ENCODE measurements at regions not wholly inside any gene's neighbourhood (a gene's known extent, or its start where the extent isn't known, plus 50 kb on each side); places are given as distances from the start of the nearest gene placed in this dataset.

- TF ChIP-seq CTCF (IDR thresholded peaks at IDR 0.05) (no peak), POLR2A (IDR thresholded peaks at IDR 0.05; ENCODE audit: low read depth) (no peak), EP300 (IDR thresholded peaks at IDR 0.05) (no peak)
These were observed 73.4 kb upstream of the SLC44A1 start for GRCh38 chr9:105171076-105171475.

All from esophagus muscularis mucosa (tissue), 4 donors.